ENCODE measurements at regions not wholly inside any gene's neighbourhood (a gene's known extent, or its start where the extent isn't known, plus 50 kb on each side); places are given as distances from the start of the nearest gene placed in this dataset.

DNA sequence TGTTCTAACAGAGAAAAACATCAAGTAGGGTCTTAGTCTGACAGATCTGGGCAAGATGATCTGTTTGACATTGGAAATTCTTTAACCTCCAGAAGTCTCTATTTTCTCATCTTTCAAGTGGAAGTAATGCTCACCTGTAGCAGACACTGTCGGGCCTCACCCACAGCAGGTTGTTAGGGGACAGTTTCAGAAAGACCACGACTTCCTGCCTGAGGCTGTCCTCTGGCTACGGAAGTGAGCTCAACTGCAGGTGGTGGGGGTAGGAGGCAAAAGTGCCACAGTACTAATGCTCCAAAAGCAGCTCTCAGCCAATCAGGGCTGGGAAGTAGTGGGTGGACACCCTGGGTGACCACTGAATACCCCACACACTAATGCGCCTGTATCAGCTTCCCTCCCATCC, 111.4 kb upstream of the TOPAZ1 start:
- H3K27ac ChIP-seq, result no peak overlapping the region
- no peaks in the 10 kb centered on the region for H3K9me3 ChIP-seq
- no peak for TF ChIP-seq POLR2A (IDR thresholded peaks at IDR 0.05)
- no peak for TF ChIP-seq EP300 (IDR thresholded peaks at IDR 0.05)
- TF ChIP-seq, protein P1, sequence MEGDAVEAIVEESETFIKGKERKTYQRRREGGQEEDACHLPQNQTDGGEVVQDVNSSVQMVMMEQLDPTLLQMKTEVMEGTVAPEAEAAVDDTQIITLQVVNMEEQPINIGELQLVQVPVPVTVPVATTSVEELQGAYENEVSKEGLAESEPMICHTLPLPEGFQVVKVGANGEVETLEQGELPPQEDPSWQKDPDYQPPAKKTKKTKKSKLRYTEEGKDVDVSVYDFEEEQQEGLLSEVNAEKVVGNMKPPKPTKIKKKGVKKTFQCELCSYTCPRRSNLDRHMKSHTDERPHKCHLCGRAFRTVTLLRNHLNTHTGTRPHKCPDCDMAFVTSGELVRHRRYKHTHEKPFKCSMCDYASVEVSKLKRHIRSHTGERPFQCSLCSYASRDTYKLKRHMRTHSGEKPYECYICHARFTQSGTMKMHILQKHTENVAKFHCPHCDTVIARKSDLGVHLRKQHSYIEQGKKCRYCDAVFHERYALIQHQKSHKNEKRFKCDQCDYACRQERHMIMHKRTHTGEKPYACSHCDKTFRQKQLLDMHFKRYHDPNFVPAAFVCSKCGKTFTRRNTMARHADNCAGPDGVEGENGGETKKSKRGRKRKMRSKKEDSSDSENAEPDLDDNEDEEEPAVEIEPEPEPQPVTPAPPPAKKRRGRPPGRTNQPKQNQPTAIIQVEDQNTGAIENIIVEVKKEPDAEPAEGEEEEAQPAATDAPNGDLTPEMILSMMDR (IDR thresholded peaks at IDR 0.05), result no peak
- no peak for TF ChIP-seq POLR2AphosphoS5 (IDR thresholded peaks at IDR 0.05)
- no peak for DNase-seq
- H3K36me3 ChIP-seq, result no peaks in the 10 kb centered on the region
- intact Hi-C loops (cut with DNase I; ENCODE audit: low total_unique reads), result no loop called here
- no peaks in the 10 kb centered on the region for H3K4me1 ChIP-seq
- H3K4me3 ChIP-seq, result no peak overlapping the region
- peaks cover 0 to 21% (median 0%) of the 10 kb centered on the region in 3 donors for H3K27me3 ChIP-seq
- 66 to 78% (median 74%) methylated on average over 3 to 4 of the region's 4 CpGs for WGBS, 5 donors

DNA sequence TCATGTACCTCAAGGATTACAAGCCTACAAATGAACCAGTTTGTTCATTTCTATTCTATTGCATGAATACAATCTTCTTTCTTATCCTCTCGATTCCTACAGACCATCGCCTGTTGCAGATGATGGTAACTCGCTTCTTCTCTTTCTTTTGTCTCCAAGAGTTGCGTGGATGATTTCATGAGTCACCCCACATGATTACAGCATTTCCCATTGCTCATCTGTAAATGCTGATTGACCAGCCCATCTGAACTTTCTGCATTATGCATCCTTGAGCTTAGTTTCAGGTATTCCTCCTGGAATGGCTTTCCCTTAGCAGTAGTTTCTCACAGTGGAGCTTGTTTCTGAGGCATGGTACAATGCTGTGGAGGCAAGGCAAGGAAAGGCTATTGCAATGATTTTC, 109.6 kb upstream of the TOPAZ1 start:
- Histone ChIP-seq H3K4me1 (no peaks in the 10 kb centered on the region), H3K27me3 (peaks cover 0 to 29% (median 0%) of the 10 kb centered on the region in 3 donors), H3K4me3 (no peak overlapping the region), H3K36me3 (no peaks in the 10 kb centered on the region), H3K9me3 (no peaks in the 10 kb centered on the region), H3K27ac (no peak overlapping the region)
- intact Hi-C loops (cut with DNase I; ENCODE audit: low total_unique reads), result no loop called here
- DNase-seq, result no peak
- WGBS, 5 donors, result 87 to 94% (median 89%) methylated on average over 4 of the region's 4 CpGs
- no peak for TF ChIP-seq POLR2A (IDR thresholded peaks at IDR 0.05)
- TF ChIP-seq EP300 (IDR thresholded peaks at IDR 0.05), result no peak
- TF ChIP-seq, protein P1 (IDR thresholded peaks at IDR 0.05), result no peak
- no peak for TF ChIP-seq POLR2AphosphoS5 (IDR thresholded peaks at IDR 0.05)

DNA sequence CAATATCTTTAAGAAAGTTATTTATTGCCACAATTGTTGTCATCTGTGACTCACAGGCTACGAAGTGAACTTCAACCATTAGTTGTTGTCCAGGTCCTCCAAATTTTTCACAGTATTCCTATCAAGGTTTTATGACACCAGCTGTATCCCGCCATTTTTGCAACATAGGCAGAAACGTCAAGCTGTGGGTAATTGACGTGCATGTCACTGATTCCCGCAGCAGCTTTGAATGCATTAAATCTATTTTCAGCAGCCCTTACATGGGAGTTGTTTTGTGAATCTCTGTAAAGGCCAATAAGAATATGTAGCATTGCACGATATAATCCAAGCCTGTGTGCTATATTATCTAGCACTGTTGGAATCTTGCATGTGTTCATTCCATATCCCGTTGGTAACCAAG, 109.1 kb upstream of the TOPAZ1 start:
- Histone ChIP-seq H3K36me3 (no peaks in the 10 kb centered on the region), H3K4me3 (no peak overlapping the region), H3K4me1 (no peaks in the 10 kb centered on the region), H3K27ac (no peak overlapping the region), H3K9me3 (no peaks in the 10 kb centered on the region), H3K27me3 (peaks cover 0 to 29% (median 0%) of the 10 kb centered on the region in 3 donors)
- TF ChIP-seq POLR2AphosphoS5 (IDR thresholded peaks at IDR 0.05) (no peak), POLR2A (IDR thresholded peaks at IDR 0.05) (no peak), EP300 (IDR thresholded peaks at IDR 0.05) (no peak)
- TF ChIP-seq, protein P1 (IDR thresholded peaks at IDR 0.05), result no peak
- WGBS, 5 donors, result 77 to 87% (median 84%) methylated on average over 7 of the region's 7 CpGs
- DNase-seq, result no peak
- intact Hi-C loops (cut with DNase I; ENCODE audit: low total_unique reads), result no loop called here

DNA sequence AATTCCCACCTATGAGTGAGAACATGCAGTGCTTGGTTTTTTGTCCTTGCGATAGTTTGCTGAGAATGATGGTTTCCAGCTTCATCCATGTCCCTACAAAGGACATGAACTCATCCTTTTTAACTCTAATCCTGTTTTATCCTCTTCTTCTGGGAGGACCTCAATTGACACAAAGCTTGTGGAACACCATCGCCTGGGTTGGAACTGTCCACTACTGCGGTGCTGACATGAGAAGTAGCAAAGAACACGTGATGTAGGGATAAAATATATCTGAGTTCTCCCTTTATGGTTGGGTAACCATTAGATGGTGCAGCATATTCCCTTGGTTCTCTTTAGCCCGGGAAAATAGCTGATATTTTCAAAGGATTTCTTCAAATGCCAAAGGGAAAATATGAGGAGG, 105.3 kb upstream of the TOPAZ1 start:
- Histone ChIP-seq H3K9me3 (peaks cover 0 to 7% (median 0%) of the 10 kb centered on the region in 4 donors), H3K27me3 (peaks cover 0 to 24% (median 0%) of the 10 kb centered on the region in 3 donors), H3K36me3 (no peaks in the 10 kb centered on the region), H3K27ac (no peak overlapping the region), H3K4me3 (no peak overlapping the region), H3K4me1 (no peaks in the 10 kb centered on the region)
- intact Hi-C loops (cut with DNase I; ENCODE audit: low total_unique reads), result no loop called here
- DNase-seq, result peak in 1 of 2 donors; percentile 31
- TF ChIP-seq POLR2A (IDR thresholded peaks at IDR 0.05) (no peak), POLR2AphosphoS5 (IDR thresholded peaks at IDR 0.05) (no peak), EP300 (IDR thresholded peaks at IDR 0.05) (no peak)
- TF ChIP-seq, protein P1 (IDR thresholded peaks at IDR 0.05), result no peak
- WGBS, 5 donors, result 41 to 61% (median 54%) methylated on average over 4 to 5 of the region's 5 CpGs

Measured in stomach (tissue), 8 donors.